SK-N-SH (cell line): ENCODE measurements at regions not wholly inside any gene's neighbourhood (a gene's known extent, or its start where the extent isn't known, plus 50 kb on each side); places are given as distances from the start of the nearest gene placed in this dataset.

ENCODE experiments used
- CTCF ChIA-PET: fragments of 300-600, 350-600 bp; formaldehyde crosslinking; extraction: SDS; loops from one replicate; lab custom pipeline; 2021; lab: Yijun Ruan, JAX
- POLR2A ChIA-PET: fragments of 350-600 bp; sonication (Branson Sonifier 250); formaldehyde crosslinking; extraction: SDS; loops from one replicate; lab custom pipeline; 2020; ENCODE audit warnings: antibody characterized with exemption, inconsistent platforms; lab: Yijun Ruan, JAX
- DNase-seq: peaks from one replicate; pipeline ENCODE4 v3.0.0; 2012
- H2AFZ ChIP-seq: fragments of 200-600 bp; sonication (generic); 2 replicates; pipeline ENCODE4 v1.8.1; 2016; ENCODE audit warnings: antibody characterized with exemption, mild to moderate bottlenecking, low read depth
- H3F3A ChIP-seq: fragments of 200-600 bp; sonication (generic); replicated peaks from 2 replicates; pipeline ENCODE3; 2016; ENCODE audit warnings: antibody characterized with exemption, mild to moderate bottlenecking; ENCODE audit not compliant: insufficient read depth
- H3K27ac ChIP-seq, 2 experiments: fragments of 200-500 bp in 1 of 2; fragments of 200-600 bp in 1 of 2; sonication (Bioruptor generic) in 1 of 2; sonication (generic), shearing (Covaris generic) in 1 of 2; 2 replicates each; pipeline versions ENCODE4 v1.5.1 to v1.6.1; 2014 to 2016; ENCODE audit warnings: low read depth in 2 of 2, inconsistent platforms in 1 of 2, low read length in 1 of 2, mild to moderate bottlenecking in 1 of 2, mixed read lengths in 1 of 2
- H3K27me3 ChIP-seq: fragments of 200-600 bp; sonication (generic), shearing (Covaris generic); 2 replicates; pipeline ENCODE4 v1.6.1; 2016; ENCODE audit warnings: mixed run types; ENCODE audit not compliant: insufficient read depth
- H3K36me3 ChIP-seq, 2 experiments: fragments of 200-500 bp in 1 of 2; fragments of 200-600 bp in 1 of 2; sonication (Bioruptor generic) in 1 of 2; sonication (generic) in 1 of 2; replicated peaks in 1 of 2; 2 replicates each; pipeline versions ENCODE3 to v1.5.1; 2014 to 2016; ENCODE audit warnings: low read length in 1 of 2, mild to moderate bottlenecking in 1 of 2; ENCODE audit not compliant: insufficient read depth in 2 of 2, control insufficient read depth in 1 of 2
- H3K4me1 ChIP-seq, 2 experiments: fragments of 200-500 bp in 1 of 2; fragments of 200-600 bp in 1 of 2; sonication (Bioruptor generic) in 1 of 2; sonication (generic), shearing (Covaris generic) in 1 of 2; 2 replicates each; pipeline versions ENCODE4 v1.5.1 to v1.6.1; 2014 to 2016; ENCODE audit warnings: low read depth in 1 of 2, low read length in 1 of 2, mixed run types in 1 of 2; ENCODE audit not compliant: insufficient read depth in 2 of 2, control insufficient read depth in 1 of 2
- H3K4me2 ChIP-seq: fragments of 200-600 bp; sonication (generic), shearing (Covaris generic); 2 replicates; pipeline ENCODE4 v1.6.1; 2017; ENCODE audit warnings: mixed run types
- H3K4me3 ChIP-seq, 2 experiments: fragments of 200-500 bp in 1 of 2; fragments of 200-600 bp in 1 of 2; sonication (Bioruptor generic) in 1 of 2; sonication (generic), shearing (Covaris generic) in 1 of 2; 2 replicates each; pipeline versions ENCODE4 v1.5.1 to v1.8.1; 2014 to 2016; ENCODE audit warnings: low read depth in 2 of 2, inconsistent platforms in 1 of 2, low read length in 1 of 2, mild to moderate bottlenecking in 1 of 2, mixed read lengths in 1 of 2, moderate library complexity in 1 of 2
- H3K79me2 ChIP-seq: fragments of 200-600 bp; sonication (generic); 2 replicates; pipeline ENCODE4 v1.8.1; 2017; ENCODE audit warnings: mild to moderate bottlenecking; ENCODE audit not compliant: insufficient read depth
- H3K9ac ChIP-seq: fragments of 200-600 bp; sonication (generic); 2 replicates; pipeline ENCODE4 v1.6.1; 2017; ENCODE audit warnings: mixed run types
- H3K9me2 ChIP-seq: fragments of 200-600 bp; sonication (generic); 2 replicates; pipeline ENCODE4 v1.6.1; 2017; ENCODE audit warnings: mixed run types
- H3K9me3 ChIP-seq: fragments of 200-600 bp; sonication (generic); 2 replicates; pipeline ENCODE4 v1.6.1; 2017; ENCODE audit warnings: mixed run types, mild to moderate bottlenecking, moderate library complexity
- H4K20me1 ChIP-seq: fragments of 200-600 bp; sonication (generic); 2 replicates; pipeline ENCODE4 v1.6.1; 2017; ENCODE audit warnings: mild to moderate bottlenecking, mixed run types; ENCODE audit not compliant: insufficient read depth
- CHD2 ChIP-seq: fragments of 150-350 bp; IDR thresholded peaks from 2 replicates; pipeline ENCODE4 v1.6.1; 2018; ENCODE audit warnings: low read length; ENCODE audit not compliant: partially characterized antibody
- FOXJ3 ChIP-seq: sonication (generic); formaldehyde crosslinking; IDR thresholded peaks from 2 replicates; pipeline ENCODE4 v1.5.1; 2020; ENCODE audit warnings: mild to moderate bottlenecking, missing genetic modification reagents
- POLR2AphosphoS5 ChIP-seq: IDR thresholded peaks from 2 replicates; pipeline ENCODE4 v1.6.1; 2012; ENCODE audit warnings: low read depth, low read length
- RCOR1 ChIP-seq: fragments of 150-350 bp; IDR thresholded peaks from 2 replicates; pipeline ENCODE4 v1.6.1; 2017; ENCODE audit warnings: antibody characterized with exemption, low read length
- WGBS: methylation state at CpG from one replicate; pipeline ENCODE4 v1.1.6; 2017; ENCODE audit warnings: low lambda C conversion rate; 5-methylcytosine and 5-hydroxymethylcytosine counted together
- TF ChIP-seq, protein P1 (sequence below): IDR thresholded peaks from 2 replicates; pipeline ENCODE4; 2012
- TF ChIP-seq, protein P2 (sequence below): IDR thresholded peaks from 2 replicates; pipeline ENCODE4 v1.6.1; 2012; ENCODE audit warnings: mild to moderate bottlenecking, low read depth, low read length, moderate library complexity

DNA sequence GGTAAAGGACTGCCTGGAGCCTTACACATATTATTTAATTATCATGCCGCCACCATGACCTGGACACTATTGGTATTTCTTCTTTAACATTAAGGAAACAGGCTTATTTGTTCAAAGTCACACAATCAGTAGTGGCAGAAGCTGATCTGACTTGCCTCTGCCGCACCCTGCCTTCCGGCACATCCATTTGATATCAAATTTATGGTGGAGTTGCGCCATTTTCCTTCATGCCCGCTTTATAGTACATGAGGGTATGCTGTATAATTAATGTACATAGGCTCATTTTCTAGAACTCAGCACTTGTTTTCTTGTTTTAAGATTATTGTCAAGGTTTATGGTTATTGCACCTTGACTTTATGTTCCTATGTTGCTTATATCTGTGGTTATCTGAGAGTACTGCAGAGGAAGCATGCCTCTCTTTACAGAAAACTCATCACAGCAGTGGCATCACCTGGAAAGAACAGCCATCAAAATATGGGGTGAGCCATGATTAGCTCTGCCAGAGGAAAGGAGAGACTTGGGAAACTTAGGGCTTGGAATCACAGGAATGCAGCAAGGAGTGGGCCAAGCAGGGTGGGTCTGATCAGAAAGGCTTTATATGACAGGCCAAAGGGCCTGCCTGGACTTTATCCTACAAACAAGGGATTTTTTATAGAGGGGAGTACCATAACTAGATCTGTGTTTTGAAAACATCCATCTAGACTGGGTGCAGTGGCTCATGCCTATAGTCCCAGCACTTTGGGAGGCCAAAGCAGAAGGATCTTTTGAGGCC, 72.2 kb upstream of the GJB5 start:
- Histone ChIP-seq H3K9me3 (no peaks in the 10 kb centered on the region), H3K79me2 (no peaks in the 10 kb centered on the region), H2AFZ (no peak overlapping the region), H3K9me2 (no peaks in the 10 kb centered on the region), H3K4me1 (no peaks in the 10 kb centered on the region), H3K4me2 (no peak overlapping the region), H3K27me3 (no peaks in the 10 kb centered on the region), H3F3A (no peaks in the 10 kb centered on the region), H3K36me3 (no peaks in the 10 kb centered on the region), H3K4me3 (no peak overlapping the region), H3K27ac (no peak overlapping the region), H4K20me1 (no peaks in the 10 kb centered on the region), H3K9ac (no peak overlapping the region)
- no peak for DNase-seq
- POLR2A ChIA-PET, result no interaction called here
- WGBS, result 62% methylated on average over 5 of the region's 5 CpGs
- CTCF ChIA-PET, result interaction anchor here (0.8 to 3.6 kb wide), 9 partner anchors 10 to 1050 kb away, joined by 3 to 34 read pairs (median 5); no protein-coding TSS in a partner anchor
- TF ChIP-seq CHD2, result no peak
- TF ChIP-seq, protein P1, sequence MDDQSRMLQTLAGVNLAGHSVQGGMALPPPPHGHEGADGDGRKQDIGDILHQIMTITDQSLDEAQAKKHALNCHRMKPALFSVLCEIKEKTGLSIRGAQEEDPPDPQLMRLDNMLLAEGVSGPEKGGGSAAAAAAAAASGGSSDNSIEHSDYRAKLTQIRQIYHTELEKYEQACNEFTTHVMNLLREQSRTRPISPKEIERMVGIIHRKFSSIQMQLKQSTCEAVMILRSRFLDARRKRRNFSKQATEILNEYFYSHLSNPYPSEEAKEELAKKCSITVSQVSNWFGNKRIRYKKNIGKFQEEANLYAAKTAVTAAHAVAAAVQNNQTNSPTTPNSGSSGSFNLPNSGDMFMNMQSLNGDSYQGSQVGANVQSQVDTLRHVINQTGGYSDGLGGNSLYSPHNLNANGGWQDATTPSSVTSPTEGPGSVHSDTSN, result no peak
- no peak for TF ChIP-seq FOXJ3 (CRISPR knock-in tag)

DNA sequence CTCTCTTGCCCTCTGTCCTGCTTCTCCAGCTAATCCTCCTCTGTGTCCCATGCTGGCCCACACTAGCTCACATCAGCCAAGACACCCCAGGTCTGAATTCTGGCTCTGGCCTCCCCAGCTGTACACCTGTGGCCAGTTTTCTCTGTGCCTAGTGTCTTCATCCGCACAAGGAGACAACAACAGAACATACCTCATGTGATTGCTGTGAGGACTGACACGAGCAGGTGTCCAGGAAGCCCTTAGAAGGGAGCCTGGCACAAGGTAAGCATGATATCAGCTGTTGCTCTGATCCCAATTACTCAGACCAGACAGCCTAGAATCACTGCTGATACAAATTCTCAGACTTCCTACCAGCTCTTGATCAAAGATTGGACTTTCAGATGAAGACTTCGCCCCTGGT, 71.2 kb upstream of the GJB5 start:
- Histone ChIP-seq H3K36me3 (no peaks in the 10 kb centered on the region), H3K9me3 (no peaks in the 10 kb centered on the region), H3K27ac (no peak overlapping the region), H4K20me1 (no peaks in the 10 kb centered on the region), H3K4me1 (peaks cover 0 to 5% of the 10 kb centered on the region in 2 experiments; a peak in 1 of 4 replicates), H3F3A (no peaks in the 10 kb centered on the region), H2AFZ (no peak overlapping the region), H3K4me3 (no peak overlapping the region), H3K4me2 (no peak overlapping the region), H3K9ac (no peak overlapping the region), H3K9me2 (no peaks in the 10 kb centered on the region), H3K27me3 (no peaks in the 10 kb centered on the region), H3K79me2 (no peaks in the 10 kb centered on the region)
- ChIA-PET CTCF (interaction anchor here (0.9 to 3.6 kb wide), 9 partner anchors 12 to 1806 kb away, joined by 3 to 34 read pairs (median 3); no protein-coding TSS in a partner anchor), POLR2A (no interaction called here)
- TF ChIP-seq RCOR1, result no peak
- no peak for TF ChIP-seq POLR2AphosphoS5
- TF ChIP-seq, protein P2, sequence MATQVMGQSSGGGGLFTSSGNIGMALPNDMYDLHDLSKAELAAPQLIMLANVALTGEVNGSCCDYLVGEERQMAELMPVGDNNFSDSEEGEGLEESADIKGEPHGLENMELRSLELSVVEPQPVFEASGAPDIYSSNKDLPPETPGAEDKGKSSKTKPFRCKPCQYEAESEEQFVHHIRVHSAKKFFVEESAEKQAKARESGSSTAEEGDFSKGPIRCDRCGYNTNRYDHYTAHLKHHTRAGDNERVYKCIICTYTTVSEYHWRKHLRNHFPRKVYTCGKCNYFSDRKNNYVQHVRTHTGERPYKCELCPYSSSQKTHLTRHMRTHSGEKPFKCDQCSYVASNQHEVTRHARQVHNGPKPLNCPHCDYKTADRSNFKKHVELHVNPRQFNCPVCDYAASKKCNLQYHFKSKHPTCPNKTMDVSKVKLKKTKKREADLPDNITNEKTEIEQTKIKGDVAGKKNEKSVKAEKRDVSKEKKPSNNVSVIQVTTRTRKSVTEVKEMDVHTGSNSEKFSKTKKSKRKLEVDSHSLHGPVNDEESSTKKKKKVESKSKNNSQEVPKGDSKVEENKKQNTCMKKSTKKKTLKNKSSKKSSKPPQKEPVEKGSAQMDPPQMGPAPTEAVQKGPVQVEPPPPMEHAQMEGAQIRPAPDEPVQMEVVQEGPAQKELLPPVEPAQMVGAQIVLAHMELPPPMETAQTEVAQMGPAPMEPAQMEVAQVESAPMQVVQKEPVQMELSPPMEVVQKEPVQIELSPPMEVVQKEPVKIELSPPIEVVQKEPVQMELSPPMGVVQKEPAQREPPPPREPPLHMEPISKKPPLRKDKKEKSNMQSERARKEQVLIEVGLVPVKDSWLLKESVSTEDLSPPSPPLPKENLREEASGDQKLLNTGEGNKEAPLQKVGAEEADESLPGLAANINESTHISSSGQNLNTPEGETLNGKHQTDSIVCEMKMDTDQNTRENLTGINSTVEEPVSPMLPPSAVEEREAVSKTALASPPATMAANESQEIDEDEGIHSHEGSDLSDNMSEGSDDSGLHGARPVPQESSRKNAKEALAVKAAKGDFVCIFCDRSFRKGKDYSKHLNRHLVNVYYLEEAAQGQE, result no peak
- no peak for DNase-seq
- 20% methylated on average over 3 of the region's 3 CpGs for WGBS
